K562 (cell line): ENCODE measurements at regions not wholly inside any gene's neighbourhood (a gene's known extent, or its start where the extent isn't known, plus 50 kb on each side); places are given as distances from the start of the nearest gene placed in this dataset.

Experiments used
- ATAC-seq: fragments of 200-7000 bp; cut with Tn5 transposase; 3 replicates; pipeline ENCODE4 v1.9.1; 2020; ENCODE audit warnings: moderate library complexity
- BruUV-seq: library from RNA; stranded (reverse); fragments of 400-500 nt; replicated peaks from 2 replicates; lab custom pipeline; 2021; lab: Mats Ljungman, UMichigan
- CTCF ChIA-PET: fragments of 300-600 bp; formaldehyde crosslinking; extraction: SDS; loops from one replicate; lab custom pipeline; 2021; ENCODE audit warnings: low intra/inter-chr PET ratio; lab: Yijun Ruan, JAX
- POLR2A ChIA-PET: fragments of 300-600, 350-650 bp; sonication (Branson Sonifier 250); formaldehyde crosslinking; extraction: SDS; loops from one replicate; lab custom pipeline; 2021; ENCODE audit warnings: antibody characterized with exemption, inconsistent platforms; lab: Yijun Ruan, JAX
- DNase-seq, 4 experiments: peaks; one replicate each; pipeline versions ENCODE4 v3.0.0 to v3.0.0-alpha.2; 2011 to 2018; ENCODE audit warnings: low spot score in 3 of 4, mixed read lengths in 3 of 4; ENCODE audit errors: extremely low read depth in 1 of 4
- FAIRE-seq: peaks from 2 replicates; lab custom pipeline; 2011; peaks lifted over from hg19 to GRCh38; lab: Jason Lieb, UNC
- H2AFZ ChIP-seq: 2 replicates; pipeline ENCODE4 v1.6.0; 2011; ENCODE audit warnings: low read depth, low read length, control low read depth, inconsistent platforms
- H3K27ac ChIP-seq: fragments of 200-600 bp; 3 replicates; pipeline ENCODE4 v1.8.0; 2011; ENCODE audit warnings: low read depth, mild to moderate bottlenecking, control low read depth, inconsistent platforms, low read length, moderate library complexity, mixed read lengths; ENCODE audit errors: extremely low read depth
- H3K27me3 ChIP-seq, 2 experiments: fragments of 300-600 bp in 1 of 2; 2 replicates in 1 of 2; 3 replicates in 1 of 2; pipeline versions ENCODE4 v1.6.0 to v1.8.0; 2011; ENCODE audit warnings: inconsistent platforms in 2 of 2, low read length in 2 of 2, mild to moderate bottlenecking in 1 of 2, mixed read lengths in 1 of 2, moderate library complexity in 1 of 2; ENCODE audit not compliant: control insufficient read depth in 2 of 2, insufficient read depth in 2 of 2
- H3K36me3 ChIP-seq: fragments of 300-600 bp; 3 replicates; pipeline ENCODE4 v1.8.0; 2011; ENCODE audit warnings: mild to moderate bottlenecking, low read length, inconsistent platforms; ENCODE audit not compliant: control insufficient read depth, insufficient read depth
- H3K4me1 ChIP-seq, 2 experiments: fragments of 200-600 bp in 1 of 2; replicated peaks in 1 of 2; 2 replicates in 1 of 2; 3 replicates in 1 of 2; pipeline versions ENCODE4 v1.5.1 to v1.8.0; 2011; ENCODE audit warnings: inconsistent platforms in 2 of 2, low read length in 2 of 2, mild to moderate bottlenecking in 1 of 2, mixed read lengths in 1 of 2, moderate library complexity in 1 of 2; ENCODE audit not compliant: control insufficient read depth in 2 of 2, insufficient read depth in 2 of 2
- H3K4me2 ChIP-seq: 2 replicates; pipeline ENCODE4 v1.6.1; 2011; ENCODE audit warnings: low read length, control low read depth, inconsistent platforms, mixed read lengths; ENCODE audit not compliant: insufficient read depth
- H3K4me3 ChIP-seq: fragments of 200-600 bp; sonication (generic), shearing (Covaris generic); 2 replicates; pipeline ENCODE4 v1.5.1; 2016; ENCODE audit warnings: control low read depth, inconsistent platforms
- H3K79me2 ChIP-seq: fragments of 200-600 bp; 3 replicates; pipeline ENCODE4 v1.8.0; 2011; ENCODE audit warnings: low read length, inconsistent platforms; ENCODE audit not compliant: control insufficient read depth, insufficient read depth
- H3K9ac ChIP-seq, 2 experiments: 2 replicates each; pipeline versions ENCODE4 v1.6.0 to v1.6.1; 2011; ENCODE audit warnings: low read depth in 2 of 2, low read length in 2 of 2, control low read depth in 1 of 2, inconsistent platforms in 1 of 2, mild to moderate bottlenecking in 1 of 2, mixed read lengths in 1 of 2; ENCODE audit not compliant: insufficient read depth in 1 of 2
- H3K9me1 ChIP-seq: one replicate; pipeline ENCODE4 v1.6.0; 2011; ENCODE audit warnings: inconsistent platforms, mild to moderate bottlenecking, low read length, moderate library complexity; ENCODE audit not compliant: control insufficient read depth, insufficient read depth
- H3K9me3 ChIP-seq: replicated peaks from 2 replicates; pipeline ENCODE4 v1.5.1; 2011; ENCODE audit warnings: low read depth, low read length, inconsistent platforms; ENCODE audit not compliant: control insufficient read depth, insufficient read depth
- H4K20me1 ChIP-seq: replicated peaks from 2 replicates; pipeline ENCODE4 v1.6.1; 2011; ENCODE audit warnings: low read length, inconsistent platforms, mixed read lengths; ENCODE audit not compliant: control insufficient read depth, insufficient read depth
- ARHGAP35 ChIP-seq: fragments of 450-650 bp; IDR thresholded peaks from 2 replicates; pipeline ENCODE4 v1.6.1; 2018; ENCODE audit not compliant: partially characterized antibody
- FOXA3 ChIP-seq, 2 experiments: fragments of 450-650 bp in 1 of 2; sonication (generic) in 1 of 2; formaldehyde crosslinking; IDR thresholded peaks in 1 of 2; conservative IDR thresholded peaks in 1 of 2; 2 replicates each; pipeline versions ENCODE4 v1.4.0 to v1.8.0; 2020 to 2022; ENCODE audit warnings: mild to moderate bottlenecking in 2 of 2, missing genetic modification reagents in 1 of 2
- KDM1A ChIP-seq, 2 experiments: fragments of 450-650 bp; IDR thresholded peaks; 2 replicates each; pipeline ENCODE4 v1.6.1; 2016; ENCODE audit warnings: mild to moderate bottlenecking in 2 of 2
- MCM2 ChIP-seq: fragments of 450-650 bp; IDR thresholded peaks from 2 replicates; pipeline ENCODE4 v1.6.1; 2017; ENCODE audit warnings: low read depth, mild to moderate bottlenecking
- MCM3 ChIP-seq: fragments of 450-650 bp; IDR thresholded peaks from 2 replicates; pipeline ENCODE4 v1.6.1; 2016
- NFE2 ChIP-seq: IDR thresholded peaks from 2 replicates; pipeline ENCODE4 v1.6.1; 2014; ENCODE audit warnings: antibody characterized with exemption, low read depth
- NR3C1 ChIP-seq: sonication (generic); formaldehyde crosslinking; IDR thresholded peaks from 2 replicates; pipeline ENCODE4 v1.8.1; 2022; ENCODE audit warnings: missing genetic modification reagents
- RBM25 ChIP-seq: fragments of 200-400 bp; formaldehyde crosslinking; IDR thresholded peaks from 2 replicates; pipeline ENCODE4 v1.6.1; 2018; ENCODE audit warnings: low read length, low read depth, moderate library complexity; ENCODE audit not compliant: severe bottlenecking
- SMAD3 ChIP-seq: fragments of 450-650 bp; formaldehyde crosslinking; conservative IDR thresholded peaks from 2 replicates; pipeline ENCODE4 v1.4.0; 2020; ENCODE audit warnings: mild to moderate bottlenecking
- SRF ChIP-seq, 2 experiments: fragments of 250-450, 450-650 bp in 1 of 2; sonication (Bioruptor Pico) in 1 of 2; sonication (generic) in 1 of 2; formaldehyde crosslinking; IDR thresholded peaks; 2 replicates each; pipeline versions ENCODE4 v1.5.0 to v1.5.1; 2020 to 2022; ENCODE audit warnings: mild to moderate bottlenecking in 1 of 2, missing genetic modification reagents in 1 of 2
- ZBTB8A ChIP-seq: fragments of 450-650 bp; IDR thresholded peaks from 2 replicates; pipeline ENCODE4 v1.6.1; 2018; ENCODE audit warnings: mild to moderate bottlenecking, moderate library complexity; ENCODE audit not compliant: partially characterized antibody
- ZNF507 ChIP-seq: conservative IDR thresholded peaks from 2 replicates; pipeline ENCODE4 v1.6.1; 2017; ENCODE audit warnings: missing genetic modification characterization, missing compliant biosample characterization
- WGBS: fragments of 100-300 bp; shearing (Covaris generic); methylation state at CpG from one replicate; pipeline ENCODE4 v1.1.6; 2016; ENCODE audit warnings: low coverage, mixed read lengths; ENCODE audit not compliant: insufficient coverage; ENCODE audit errors: missing lambda C conversion rate; 5-methylcytosine and 5-hydroxymethylcytosine counted together
- in situ Hi-C: fragments of 300-500 bp; cut with MboI; formaldehyde crosslinking; loops from 4 replicates; pipeline ENCODE4 v1.15.0; 2018; ENCODE audit warnings: inconsistent platforms, mixed read lengths
- intact Hi-C: fragments of 100-400 bp; cut with micrococcal nuclease; formaldehyde crosslinking; loops from 2 replicates; pipeline ENCODE4 v1.14.2; 2022
- TF ChIP-seq, protein P1 (sequence below): fragments of 250-450 bp; sonication (Bioruptor Pico); IDR thresholded peaks from 2 replicates; pipeline ENCODE4 v1.8.0; 2022; ENCODE audit warnings: moderate library complexity, mild to moderate bottlenecking, inconsistent platforms
- TF ChIP-seq, protein P2 (sequence below): fragments of 200-400 bp; formaldehyde crosslinking; IDR thresholded peaks from 2 replicates; pipeline ENCODE4 v1.6.1; 2017; ENCODE audit warnings: mild to moderate bottlenecking, low read depth, low read length, moderate library complexity

DNA sequence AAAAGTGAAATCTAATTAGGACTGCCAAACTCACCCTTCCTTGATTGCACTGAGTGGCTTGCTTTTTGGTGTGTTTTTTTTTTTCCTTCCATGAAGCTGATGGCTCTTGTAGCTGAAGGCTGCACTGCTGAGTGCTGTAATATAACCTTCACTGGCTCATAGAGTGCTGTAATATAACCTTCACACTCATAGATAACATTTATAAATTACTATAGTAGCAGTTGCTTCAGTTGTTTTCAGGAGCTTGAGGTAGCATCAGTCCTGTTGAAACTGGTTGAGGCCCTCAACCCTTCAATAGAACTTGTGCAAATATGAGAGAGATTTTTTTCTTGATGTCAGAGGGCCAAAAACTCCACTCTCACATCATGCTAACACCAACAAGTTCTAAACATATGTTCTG, 404.9 kb upstream of the MBL2 start:
- Histone ChIP-seq H3K4me2 (no peak overlapping the region), H3K4me3 (no peak overlapping the region), H4K20me1 (no peaks in the 10 kb centered on the region), H3K9me3 (no peaks in the 10 kb centered on the region), H3K79me2 (no peaks in the 10 kb centered on the region), H3K36me3 (no peaks in the 10 kb centered on the region), H3K4me1 (no peaks in the 10 kb centered on the region), H3K27ac (no peak overlapping the region), H3K27me3 (no peaks in the 10 kb centered on the region), H2AFZ (no peak overlapping the region), H3K9me1 (no peaks in the 10 kb centered on the region), H3K9ac (no peak overlapping the region)
- DNase-seq (no peak), FAIRE-seq (no peak), ATAC-seq (no peak)
- BruUV-seq = no TSS peak
- ChIA-PET CTCF (no interaction called here), POLR2A (no interaction called here)
- in situ Hi-C loops (no loop called here), intact Hi-C loops (no loop called here)
- TF ChIP-seq ARHGAP35 (no peak), SMAD3 (no peak), ZBTB8A (no peak), MCM3 (no peak), MCM2 (no peak), NR3C1 (no peak), RBM25 (no peak)
- TF ChIP-seq, protein P1, sequence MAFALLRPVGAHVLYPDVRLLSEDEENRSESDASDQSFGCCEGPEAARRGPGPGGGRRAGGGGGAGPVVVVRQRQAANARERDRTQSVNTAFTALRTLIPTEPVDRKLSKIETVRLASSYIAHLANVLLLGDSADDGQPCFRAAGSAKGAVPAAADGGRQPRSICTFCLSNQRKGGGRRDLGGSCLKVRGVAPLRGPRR = no peak

DNA sequence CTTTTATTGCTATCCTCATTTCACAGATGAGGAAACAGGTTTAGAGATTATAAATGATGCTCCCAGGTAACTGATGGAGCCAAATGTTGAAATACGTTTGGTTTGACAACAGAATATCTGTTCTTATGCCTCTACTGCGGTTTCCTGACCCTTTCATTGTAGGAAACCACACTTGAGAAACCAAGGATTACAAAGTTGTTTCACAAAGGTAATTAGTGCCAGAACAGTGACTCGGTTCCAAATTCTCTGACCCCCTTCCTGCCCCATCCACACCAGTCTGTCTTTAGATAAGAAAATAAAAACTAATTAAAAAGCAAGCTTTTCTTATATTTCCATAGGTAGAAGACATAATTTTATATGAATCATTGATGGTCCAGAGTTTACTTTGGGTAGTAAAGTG, 393.7 kb upstream of the MBL2 start:
- in situ Hi-C loops (no loop called here), intact Hi-C loops (no loop called here)
- no peak overlapping the region for H3K27ac ChIP-seq
- ChIA-PET CTCF (no interaction called here), POLR2A (no interaction called here)
- H3K27me3 ChIP-seq = no peaks in the 10 kb centered on the region
- no peaks in the 10 kb centered on the region for H3K36me3 ChIP-seq
- H3K79me2 ChIP-seq = no peaks in the 10 kb centered on the region
- DNase-seq (no peak), FAIRE-seq (no peak), ATAC-seq (no peak)
- H3K9ac ChIP-seq = no peak overlapping the region
- no peak overlapping the region for H3K4me2 ChIP-seq
- no peak overlapping the region for H3K4me3 ChIP-seq
- no peak overlapping the region for H2AFZ ChIP-seq
- no peaks in the 10 kb centered on the region for H3K9me1 ChIP-seq
- H3K9me3 ChIP-seq = no peaks in the 10 kb centered on the region; the same call in 1 of the 2 replicates
- no peaks in the 10 kb centered on the region for H4K20me1 ChIP-seq
- WGBS = 0% methylated on average over 3 of the region's 3 CpGs
- H3K4me1 ChIP-seq = no peaks in the 10 kb centered on the region
- no TSS peak for BruUV-seq
- TF ChIP-seq FOXA3 (CRISPR knock-in tag; conservative IDR thresholded peaks at IDR 0.05 in 1 of 2, IDR thresholded peaks at IDR 0.05 in 1 of 2) (no peak), NFE2 (no peak), KDM1A (IDR thresholded peaks at IDR 0.05) (no peak), SRF (CRISPR knock-in tag; IDR thresholded peaks at IDR 0.05) (no peak), ZNF507 (tag) (no peak)
- TF ChIP-seq, protein P2, sequence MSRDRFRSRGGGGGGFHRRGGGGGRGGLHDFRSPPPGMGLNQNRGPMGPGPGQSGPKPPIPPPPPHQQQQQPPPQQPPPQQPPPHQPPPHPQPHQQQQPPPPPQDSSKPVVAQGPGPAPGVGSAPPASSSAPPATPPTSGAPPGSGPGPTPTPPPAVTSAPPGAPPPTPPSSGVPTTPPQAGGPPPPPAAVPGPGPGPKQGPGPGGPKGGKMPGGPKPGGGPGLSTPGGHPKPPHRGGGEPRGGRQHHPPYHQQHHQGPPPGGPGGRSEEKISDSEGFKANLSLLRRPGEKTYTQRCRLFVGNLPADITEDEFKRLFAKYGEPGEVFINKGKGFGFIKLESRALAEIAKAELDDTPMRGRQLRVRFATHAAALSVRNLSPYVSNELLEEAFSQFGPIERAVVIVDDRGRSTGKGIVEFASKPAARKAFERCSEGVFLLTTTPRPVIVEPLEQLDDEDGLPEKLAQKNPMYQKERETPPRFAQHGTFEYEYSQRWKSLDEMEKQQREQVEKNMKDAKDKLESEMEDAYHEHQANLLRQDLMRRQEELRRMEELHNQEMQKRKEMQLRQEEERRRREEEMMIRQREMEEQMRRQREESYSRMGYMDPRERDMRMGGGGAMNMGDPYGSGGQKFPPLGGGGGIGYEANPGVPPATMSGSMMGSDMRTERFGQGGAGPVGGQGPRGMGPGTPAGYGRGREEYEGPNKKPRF = no peak
